Body of pancreas (tissue), 4 donors: ENCODE measurements at regions not wholly inside any gene's neighbourhood (a gene's known extent, or its start where the extent isn't known, plus 50 kb on each side); places are given as distances from the start of the nearest gene placed in this dataset.

Source experiments
- ATAC-seq: fragments of 150-250 bp; one replicate; pipeline ENCODE4 v1.9.1; 2016
- DNase-seq, 4 donors: peaks; one replicate each; pipeline ENCODE4 v3.0.0-alpha.2; 2019
- H3K27ac ChIP-seq, 4 donors: fragments of 200-600 bp; sonication (generic); 1 replicate in 3 of 4; 2 replicates in 1 of 4; pipeline versions ENCODE4 v1.5.1 to v1.6.1; 2016 to 2019; ENCODE audit warnings: mild to moderate bottlenecking in 1 of 4, mixed read lengths in 1 of 4, moderate library complexity in 1 of 4
- H3K27me3 ChIP-seq, 2 donors: fragments of 200-600 bp; sonication (generic); one replicate each; pipeline ENCODE4 v1.6.0; 2016; ENCODE audit warnings: mild to moderate bottlenecking in 1 of 2
- H3K36me3 ChIP-seq, 2 donors: fragments of 200-600 bp; sonication (generic); replicated peaks in 1 of 2; 2 replicates each; pipeline ENCODE4 v1.5.1; 2016; ENCODE audit warnings: low read depth in 2 of 2; ENCODE audit not compliant: insufficient read depth in 1 of 2
- H3K4me1 ChIP-seq: fragments of 200-600 bp; sonication (generic); one replicate; pipeline ENCODE4 v1.6.0; 2016
- H3K4me3 ChIP-seq, 2 donors: fragments of 200-600 bp; sonication (generic); 1 replicate in 1 of 2; 2 replicates in 1 of 2; pipeline ENCODE4 v1.5.1; 2016 to 2019
- H3K9me3 ChIP-seq, 3 donors: fragments of 200-600 bp; sonication (generic); 1 replicate in 2 of 3; 2 replicates in 1 of 3; pipeline ENCODE4 v1.5.1; 2016
- POLR2A ChIP-seq, 3 donors: fragments of 450-650 bp; IDR thresholded peaks; one replicate each; pipeline ENCODE4 v1.6.1; 2016; ENCODE audit warnings: antibody characterized with exemption in 3 of 3, mild to moderate bottlenecking in 2 of 3
- WGBS, 2 donors: methylation state at CpG; one replicate each; pipeline ENCODE4 v1.1.5; 2017; 5-methylcytosine and 5-hydroxymethylcytosine counted together
- intact Hi-C: fragments of 100-400 bp; cut with DNase I; formaldehyde crosslinking; loops from one replicate; pipeline ENCODE4 v1.15.1; 2023
- TF ChIP-seq, protein P1 (sequence below), 7 experiments: fragments of 450-650 bp in 4 of 7; fragments of 200-600 bp in 3 of 7; sonication (generic) in 3 of 7; IDR thresholded peaks; one replicate each; pipeline ENCODE4 v1.5.1; 2016 to 2019; ENCODE audit warnings: antibody characterized with exemption in 7 of 7

- Histone ChIP-seq H3K27ac (no peak overlapping the region), H3K27me3 (no peaks in the 10 kb centered on the region), H3K36me3 (no peaks in the 10 kb centered on the region), H3K4me1 (peaks cover 12% of the 10 kb centered on the region), H3K9me3 (no peaks in the 10 kb centered on the region), H3K4me3 (no peak overlapping the region)
- DNase-seq = no peak
- no peak for TF ChIP-seq POLR2A (IDR thresholded peaks at IDR 0.05)
- TF ChIP-seq, protein P1, sequence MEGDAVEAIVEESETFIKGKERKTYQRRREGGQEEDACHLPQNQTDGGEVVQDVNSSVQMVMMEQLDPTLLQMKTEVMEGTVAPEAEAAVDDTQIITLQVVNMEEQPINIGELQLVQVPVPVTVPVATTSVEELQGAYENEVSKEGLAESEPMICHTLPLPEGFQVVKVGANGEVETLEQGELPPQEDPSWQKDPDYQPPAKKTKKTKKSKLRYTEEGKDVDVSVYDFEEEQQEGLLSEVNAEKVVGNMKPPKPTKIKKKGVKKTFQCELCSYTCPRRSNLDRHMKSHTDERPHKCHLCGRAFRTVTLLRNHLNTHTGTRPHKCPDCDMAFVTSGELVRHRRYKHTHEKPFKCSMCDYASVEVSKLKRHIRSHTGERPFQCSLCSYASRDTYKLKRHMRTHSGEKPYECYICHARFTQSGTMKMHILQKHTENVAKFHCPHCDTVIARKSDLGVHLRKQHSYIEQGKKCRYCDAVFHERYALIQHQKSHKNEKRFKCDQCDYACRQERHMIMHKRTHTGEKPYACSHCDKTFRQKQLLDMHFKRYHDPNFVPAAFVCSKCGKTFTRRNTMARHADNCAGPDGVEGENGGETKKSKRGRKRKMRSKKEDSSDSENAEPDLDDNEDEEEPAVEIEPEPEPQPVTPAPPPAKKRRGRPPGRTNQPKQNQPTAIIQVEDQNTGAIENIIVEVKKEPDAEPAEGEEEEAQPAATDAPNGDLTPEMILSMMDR (IDR thresholded peaks at IDR 0.05) = no peak
- 95 to 100% methylated on average over 1 of the region's 1 CpG for WGBS, 2 donors
- no peak for ATAC-seq
- intact Hi-C loops = no loop called here
Measured at GRCh38 chr2:138333677-138334076, 167.9 kb upstream of the SPOPL start.

DNA sequence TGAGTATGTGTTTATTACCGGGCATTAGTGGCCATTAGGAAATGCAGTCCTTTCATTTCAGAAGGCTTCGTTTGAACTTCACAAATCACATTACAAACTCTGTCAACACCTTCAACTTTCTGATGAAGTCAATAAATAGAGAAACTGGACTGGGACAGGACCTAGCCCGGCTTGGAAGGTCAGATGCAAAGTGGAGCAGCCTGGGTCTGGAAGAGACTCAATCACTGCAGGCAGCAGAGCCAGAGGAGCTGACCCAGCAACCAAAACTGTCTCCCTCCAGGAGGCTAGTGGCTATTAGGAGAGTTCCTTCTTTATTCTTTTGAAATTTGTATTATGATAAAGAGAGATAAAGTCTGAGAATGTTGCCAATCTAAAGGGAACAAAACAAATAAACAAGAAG, 167.2 kb upstream of the SPOPL start:
- 23% methylated on average over 3 of the region's 3 CpGs for WGBS, 2 donors
- intact Hi-C loops = no loop called here
- Histone ChIP-seq H3K27ac (no peak overlapping the region), H3K27me3 (no peaks in the 10 kb centered on the region), H3K9me3 (no peaks in the 10 kb centered on the region), H3K36me3 (no peaks in the 10 kb centered on the region), H3K4me1 (peaks cover 12% of the 10 kb centered on the region), H3K4me3 (no peak overlapping the region)
- peak; percentile 53 for ATAC-seq
- peak in 1 of 4 donors; percentile 24 for DNase-seq
- TF ChIP-seq, protein P1 (IDR thresholded peaks at IDR 0.05) = no peak
- TF ChIP-seq POLR2A (IDR thresholded peaks at IDR 0.05) = no peak

DNA sequence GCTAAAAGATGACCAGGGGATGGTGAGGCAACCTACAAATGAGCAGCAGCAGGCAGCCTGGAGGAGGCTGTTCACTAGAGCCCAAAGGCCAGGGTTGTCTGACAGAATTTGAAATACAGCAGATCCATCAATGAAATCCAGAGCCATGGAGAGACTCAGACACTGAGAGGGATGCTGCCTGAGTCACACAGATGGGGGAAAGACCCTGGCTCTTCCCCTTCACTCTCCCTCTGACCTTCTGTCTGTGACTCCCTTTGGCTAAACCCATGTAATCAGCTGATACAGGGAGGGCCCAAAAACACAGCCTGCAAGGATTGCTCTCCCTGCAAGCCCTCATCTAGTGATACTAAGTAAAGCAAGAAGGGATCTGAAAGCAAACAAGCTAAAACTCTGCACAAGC, 166.5 kb upstream of the SPOPL start:
- Histone ChIP-seq H3K36me3 (no peaks in the 10 kb centered on the region), H3K27ac (no peak overlapping the region), H3K4me3 (no peak overlapping the region), H3K27me3 (no peaks in the 10 kb centered on the region), H3K4me1 (peaks cover 12% of the 10 kb centered on the region), H3K9me3 (no peaks in the 10 kb centered on the region)
- intact Hi-C loops = no loop called here
- no peak for TF ChIP-seq POLR2A (IDR thresholded peaks at IDR 0.05)
- TF ChIP-seq, protein P1 (IDR thresholded peaks at IDR 0.05) = no peak
- peak in 1 of 4 donors; percentile 13 for DNase-seq
- ATAC-seq = no peak

- Histone ChIP-seq H3K4me1 (peaks cover 12% of the 10 kb centered on the region), H3K4me3 (no peak overlapping the region), H3K36me3 (no peaks in the 10 kb centered on the region), H3K27me3 (no peaks in the 10 kb centered on the region), H3K9me3 (no peaks in the 10 kb centered on the region), H3K27ac (no peak overlapping the region)
- TF ChIP-seq POLR2A (IDR thresholded peaks at IDR 0.05) = no peak
- TF ChIP-seq, protein P1 (IDR thresholded peaks at IDR 0.05) = no peak
- 85 to 91% methylated on average over 2 of the region's 2 CpGs for WGBS, 2 donors
- ATAC-seq (no peak), DNase-seq (no peak)
- intact Hi-C loops = no loop called here
Measured at GRCh38 chr2:138336146-138336545, 165.4 kb upstream of the SPOPL start.

GRCh38 chr2:138355244-138355643, 146.3 kb upstream of the SPOPL start:
- no peaks in the 10 kb centered on the region for H3K9me3 ChIP-seq
- intact Hi-C loops = no loop called here
- H3K27ac ChIP-seq = no peak overlapping the region
- H3K4me3 ChIP-seq = no peak overlapping the region
- TF ChIP-seq POLR2A (IDR thresholded peaks at IDR 0.05) = no peak
- TF ChIP-seq, protein P1 (IDR thresholded peaks at IDR 0.05) = no peak
- H3K4me1 ChIP-seq = peaks cover 19% of the 10 kb centered on the region
- no peak for ATAC-seq
- DNase-seq = no peak
- H3K36me3 ChIP-seq = no peaks in the 10 kb centered on the region
- H3K27me3 ChIP-seq = no peaks in the 10 kb centered on the region
- WGBS, 2 donors = 93 to 94% methylated on average over 2 of the region's 2 CpGs
